ENCODE measurements at regions not wholly inside any gene's neighbourhood (a gene's known extent, or its start where the extent isn't known, plus 50 kb on each side); places are given as distances from the start of the nearest gene placed in this dataset.

GRCh38 chr16:13621639-13622038 lies 298.3 kb upstream of the ERCC4 start:
- Histone ChIP-seq H3K36me3 (no peaks in the 10 kb centered on the region), H3K4me1 (no peaks in the 10 kb centered on the region), H3K9me3 (replicated peaks) (no peaks in the 10 kb centered on the region), H3K27ac (replicated peaks) (no peak overlapping the region), H3K4me3 (no peak overlapping the region), H3K27me3 (ENCODE audit: low read depth) (peaks cover 33% of the 10 kb centered on the region)
- DNase-seq, result no peak
- intact Hi-C loops (cut with micrococcal nuclease), result no loop called here
- TF ChIP-seq, protein P1, sequence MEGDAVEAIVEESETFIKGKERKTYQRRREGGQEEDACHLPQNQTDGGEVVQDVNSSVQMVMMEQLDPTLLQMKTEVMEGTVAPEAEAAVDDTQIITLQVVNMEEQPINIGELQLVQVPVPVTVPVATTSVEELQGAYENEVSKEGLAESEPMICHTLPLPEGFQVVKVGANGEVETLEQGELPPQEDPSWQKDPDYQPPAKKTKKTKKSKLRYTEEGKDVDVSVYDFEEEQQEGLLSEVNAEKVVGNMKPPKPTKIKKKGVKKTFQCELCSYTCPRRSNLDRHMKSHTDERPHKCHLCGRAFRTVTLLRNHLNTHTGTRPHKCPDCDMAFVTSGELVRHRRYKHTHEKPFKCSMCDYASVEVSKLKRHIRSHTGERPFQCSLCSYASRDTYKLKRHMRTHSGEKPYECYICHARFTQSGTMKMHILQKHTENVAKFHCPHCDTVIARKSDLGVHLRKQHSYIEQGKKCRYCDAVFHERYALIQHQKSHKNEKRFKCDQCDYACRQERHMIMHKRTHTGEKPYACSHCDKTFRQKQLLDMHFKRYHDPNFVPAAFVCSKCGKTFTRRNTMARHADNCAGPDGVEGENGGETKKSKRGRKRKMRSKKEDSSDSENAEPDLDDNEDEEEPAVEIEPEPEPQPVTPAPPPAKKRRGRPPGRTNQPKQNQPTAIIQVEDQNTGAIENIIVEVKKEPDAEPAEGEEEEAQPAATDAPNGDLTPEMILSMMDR (IDR thresholded peaks at IDR 0.05; ENCODE audit: borderline replicate concordance), result no peak

DNA sequence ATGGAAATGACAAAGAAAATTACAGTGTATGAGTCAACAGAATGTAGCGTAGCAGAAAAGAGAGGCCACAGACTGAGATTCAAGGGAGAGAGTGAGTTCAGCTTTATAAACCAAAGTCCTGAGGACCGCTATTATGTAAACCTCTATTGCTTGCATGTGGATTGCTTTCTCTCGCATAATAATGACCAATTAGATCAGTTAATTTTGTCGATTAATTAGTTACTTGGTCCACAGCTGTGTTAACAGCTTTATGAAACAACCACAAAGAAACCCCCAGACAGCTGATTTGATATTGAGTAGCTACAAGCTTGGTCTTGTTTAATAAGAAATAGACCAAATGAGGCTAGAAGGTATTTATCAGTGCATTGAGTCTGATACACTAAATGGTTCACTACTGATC lies 291.8 kb upstream of the ERCC4 start:
- Histone ChIP-seq H3K4me1 (no peaks in the 10 kb centered on the region), H3K27me3 (ENCODE audit: low read depth) (peaks cover 21% of the 10 kb centered on the region), H3K27ac (replicated peaks) (no peak overlapping the region), H3K9me3 (replicated peaks) (peaks cover 4% of the 10 kb centered on the region), H3K36me3 (no peaks in the 10 kb centered on the region), H3K4me3 (no peak overlapping the region)
- intact Hi-C loops (cut with micrococcal nuclease), result no loop called here
- no peak for DNase-seq
- TF ChIP-seq, protein P1 (IDR thresholded peaks at IDR 0.05; ENCODE audit: borderline replicate concordance), result no peak

- Histone ChIP-seq H3K4me1 (no peaks in the 10 kb centered on the region), H3K27me3 (ENCODE audit: low read depth) (peaks cover 19% of the 10 kb centered on the region), H3K27ac (replicated peaks) (no peak overlapping the region), H3K36me3 (no peaks in the 10 kb centered on the region), H3K4me3 (no peak overlapping the region), H3K9me3 (replicated peaks) (peaks cover 7% of the 10 kb centered on the region)
- TF ChIP-seq, protein P1 (IDR thresholded peaks at IDR 0.05; ENCODE audit: borderline replicate concordance), result no peak
- no peak for DNase-seq
- intact Hi-C loops (cut with micrococcal nuclease), result no loop called here
Observed at GRCh38 chr16:13629704-13630103, 290.2 kb upstream of the ERCC4 start.

DNA sequence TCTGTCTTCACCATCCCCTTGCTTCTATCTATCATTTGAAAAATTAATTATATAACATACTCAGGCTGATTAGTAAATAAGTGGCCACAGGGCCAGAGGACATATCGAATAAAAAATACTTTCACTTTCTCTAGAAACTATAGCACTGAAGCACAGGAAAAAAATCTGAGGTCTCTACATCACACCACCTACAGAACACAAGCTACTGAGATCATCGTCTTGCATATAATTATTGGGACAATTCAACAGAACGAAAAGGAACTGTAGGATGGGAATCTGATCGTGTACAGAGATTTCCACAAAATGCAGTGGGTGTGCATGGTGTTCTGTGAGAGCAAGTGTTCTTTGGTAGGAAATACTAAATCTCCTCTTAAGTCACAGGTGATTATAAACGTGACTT lies 289.6 kb upstream of the ERCC4 start:
- peaks cover 19% of the 10 kb centered on the region for H3K27me3 ChIP-seq (ENCODE audit: low read depth)
- TF ChIP-seq, protein P1 (IDR thresholded peaks at IDR 0.05; ENCODE audit: borderline replicate concordance), result no peak
- H3K36me3 ChIP-seq, result no peaks in the 10 kb centered on the region
- no peak for DNase-seq
- H3K4me1 ChIP-seq, result no peaks in the 10 kb centered on the region
- H3K27ac ChIP-seq (replicated peaks), result no peak overlapping the region
- H3K9me3 ChIP-seq (replicated peaks), result peaks cover 7% of the 10 kb centered on the region
- intact Hi-C loops (cut with micrococcal nuclease), result no loop called here
- no peak overlapping the region for H3K4me3 ChIP-seq

- Histone ChIP-seq H3K36me3 (no peaks in the 10 kb centered on the region), H3K4me1 (no peaks in the 10 kb centered on the region), H3K27ac (replicated peaks) (no peak overlapping the region), H3K9me3 (replicated peaks) (peaks cover 7% of the 10 kb centered on the region), H3K27me3 (ENCODE audit: low read depth) (peaks cover 18% of the 10 kb centered on the region), H3K4me3 (no peak overlapping the region)
- intact Hi-C loops (cut with micrococcal nuclease), result no loop called here
- TF ChIP-seq, protein P1 (IDR thresholded peaks at IDR 0.05; ENCODE audit: borderline replicate concordance), result no peak
- no peak for DNase-seq
Observed at GRCh38 chr16:13631213-13631767, 288.7 kb upstream of the ERCC4 start.
